GM23338 (cell line): ENCODE measurements at regions not wholly inside any gene's neighbourhood (a gene's known extent, or its start where the extent isn't known, plus 50 kb on each side); places are given as distances from the start of the nearest gene placed in this dataset.

Experiments
- ATAC-seq: fragments of 200-7000 bp; cut with Tn5 transposase; 3 replicates; pipeline ENCODE4 v1.9.1; 2020
- DNase-seq: peaks from one replicate; pipeline ENCODE4 v3.0.0-alpha.2; 2015; ENCODE audit warnings: low spot score
- H2AFZ ChIP-seq: fragments of 200-600 bp; sonication (generic); 2 replicates; pipeline ENCODE4 v1.8.0; 2016; ENCODE audit warnings: antibody characterized with exemption, mild to moderate bottlenecking, moderate library complexity
- H3F3A ChIP-seq: fragments of 200-600 bp; sonication (generic); replicated peaks from 2 replicates; pipeline ENCODE4 v1.8.0; 2017; ENCODE audit warnings: antibody characterized with exemption, mixed run types, low read depth
- H3K27ac ChIP-seq: fragments of 200-600 bp; sonication (generic); 2 replicates; pipeline ENCODE4 v1.6.1; 2016; ENCODE audit warnings: low read depth
- H3K27me3 ChIP-seq: fragments of 200-600 bp; sonication (generic); 2 replicates; pipeline ENCODE4 v1.8.0; 2016; ENCODE audit warnings: mild to moderate bottlenecking, mixed run types, moderate library complexity; ENCODE audit not compliant: insufficient read depth
- H3K36me3 ChIP-seq: fragments of 200-600 bp; sonication (generic); 2 replicates; pipeline ENCODE4 v1.8.0; 2016; ENCODE audit warnings: mild to moderate bottlenecking; ENCODE audit not compliant: insufficient read depth
- H3K4me1 ChIP-seq: fragments of 200-600 bp; sonication (generic); 2 replicates; pipeline ENCODE4 v1.8.0; 2016; ENCODE audit warnings: mild to moderate bottlenecking, moderate library complexity; ENCODE audit not compliant: insufficient read depth
- H3K4me2 ChIP-seq: fragments of 200-600 bp; sonication (generic); 2 replicates; pipeline ENCODE4 v1.7.1; 2017; ENCODE audit warnings: mixed run types
- H3K4me3 ChIP-seq: fragments of 200-600 bp; sonication (generic); 2 replicates; pipeline ENCODE4 v1.6.1; 2016; ENCODE audit warnings: mixed run types
- H3K79me2 ChIP-seq: fragments of 200-600 bp; sonication (generic); replicated peaks from 2 replicates; pipeline ENCODE4 v1.8.0; 2017; ENCODE audit warnings: mild to moderate bottlenecking; ENCODE audit not compliant: insufficient read depth
- H3K9me2 ChIP-seq: fragments of 200-600 bp; sonication (generic); 2 replicates; pipeline ENCODE4 v1.8.0; 2017; ENCODE audit not compliant: insufficient read depth
- H4K20me1 ChIP-seq: fragments of 200-600 bp; sonication (generic); replicated peaks from 2 replicates; pipeline ENCODE4 v1.8.0; 2017; ENCODE audit warnings: mild to moderate bottlenecking; ENCODE audit not compliant: insufficient read depth
- H3K27ac Mint-ChIP-seq: 2 replicates; pipeline ENCODE4 v1.8.0; 2020; ENCODE audit warnings: inconsistent platforms, mild to moderate bottlenecking, moderate library complexity, mixed read lengths
- H3K27me3 Mint-ChIP-seq: 3 replicates; pipeline ENCODE4 v1.8.0; 2022; ENCODE audit warnings: low read depth, mild to moderate bottlenecking, moderate library complexity, mixed read lengths, inconsistent platforms; ENCODE audit not compliant: insufficient read depth, poor library complexity
- H3K36me3 Mint-ChIP-seq: 3 replicates; pipeline ENCODE4 v1.8.0; 2021; ENCODE audit warnings: low read depth, mild to moderate bottlenecking, inconsistent platforms, moderate library complexity, mixed read lengths
- H3K4me1 Mint-ChIP-seq: 3 replicates; pipeline ENCODE4 v1.8.0; 2020; ENCODE audit warnings: mild to moderate bottlenecking, inconsistent platforms, mixed read lengths
- H3K4me3 Mint-ChIP-seq: 3 replicates; pipeline ENCODE4 v1.8.0; 2021; ENCODE audit warnings: moderate library complexity, mild to moderate bottlenecking, inconsistent platforms, mixed read lengths
- H3K9me3 Mint-ChIP-seq: 3 replicates; pipeline ENCODE4 v1.8.0; 2020; ENCODE audit warnings: moderate library complexity, mild to moderate bottlenecking, inconsistent platforms, mixed read lengths
- CREB1 ChIP-seq: fragments of 250-450 bp; sonication (Bioruptor Pico); IDR thresholded peaks from 2 replicates; pipeline ENCODE4 v1.5.0; 2020; ENCODE audit warnings: low read depth, mild to moderate bottlenecking, moderate library complexity
- CTCF ChIP-seq, 2 experiments: fragments of 200-600 bp in 1 of 2; sonication (generic) in 1 of 2; conservative IDR thresholded peaks; 2 replicates each; pipeline versions ENCODE4 v1.5.1 to v1.6.1; 2016 to 2017; ENCODE audit warnings: antibody characterized with exemption in 2 of 2, low read depth in 2 of 2, mild to moderate bottlenecking in 2 of 2, moderate library complexity in 1 of 2
- ETS1 ChIP-seq: IDR thresholded peaks from 2 replicates; pipeline ENCODE4 v1.6.1; 2016; ENCODE audit warnings: antibody characterized with exemption
- EZH2 ChIP-seq: fragments of 200-600 bp; sonication (generic); IDR thresholded peaks from one replicate; pipeline ENCODE4 v1.8.0; 2017; ENCODE audit warnings: antibody characterized with exemption, mild to moderate bottlenecking, low read depth; ENCODE audit not compliant: unreplicated experiment
- EZH2phosphoT487 ChIP-seq: fragments of 200-600 bp; sonication (generic); IDR thresholded peaks from one replicate; pipeline ENCODE4 v1.8.1; 2018; ENCODE audit warnings: antibody characterized with exemption; ENCODE audit not compliant: unreplicated experiment
- JUNB ChIP-seq: IDR thresholded peaks from one replicate; pipeline ENCODE4 v1.6.1; 2016; ENCODE audit warnings: antibody characterized with exemption; ENCODE audit not compliant: unreplicated experiment
- NANOG ChIP-seq: IDR thresholded peaks from 2 replicates; pipeline ENCODE4 v1.6.1; 2016; ENCODE audit warnings: antibody characterized with exemption, borderline replicate concordance
- POLR2AphosphoS5 ChIP-seq: IDR thresholded peaks from 2 replicates; pipeline ENCODE4 v1.6.1; 2016; ENCODE audit warnings: antibody characterized with exemption, low read depth
- REST ChIP-seq: IDR thresholded peaks from one replicate; pipeline ENCODE4 v1.6.1; 2018; ENCODE audit warnings: antibody characterized with exemption; ENCODE audit not compliant: unreplicated experiment
- STAT1 ChIP-seq: IDR thresholded peaks from one replicate; pipeline ENCODE4 v1.6.1; 2016; ENCODE audit warnings: antibody characterized with exemption; ENCODE audit not compliant: unreplicated experiment
- ZNF114 ChIP-seq: fragments of 250-450 bp; sonication (Bioruptor Pico); IDR thresholded peaks from 2 replicates; pipeline ENCODE4 v1.5.0; 2020; ENCODE audit warnings: mild to moderate bottlenecking, moderate library complexity
- ZNF331 ChIP-seq: fragments of 250-450 bp; sonication (Bioruptor Pico); IDR thresholded peaks from 2 replicates; pipeline ENCODE4 v1.5.0; 2020; ENCODE audit warnings: low read depth, mild to moderate bottlenecking, moderate library complexity
- ZNF462 ChIP-seq: fragments of 250-450 bp; sonication (Bioruptor Pico); IDR thresholded peaks from 2 replicates; pipeline ENCODE4 v1.5.0; 2020; ENCODE audit warnings: mild to moderate bottlenecking, moderate library complexity

GRCh38 chr15:31481142-31481541 lies 154.5 kb downstream of the KLF13 start:
- no peak overlapping the region for H3K27ac Mint-ChIP-seq
- peaks cover 4% of the 10 kb centered on the region for H3K4me1 Mint-ChIP-seq
- peaks cover 15% of the 10 kb centered on the region for H3K9me3 Mint-ChIP-seq
- H3K79me2 ChIP-seq = no peaks in the 10 kb centered on the region
- peaks cover 4% of the 10 kb centered on the region; the same call in 2 of the 3 replicates for H3K36me3 Mint-ChIP-seq
- H3K4me3 ChIP-seq = no peak overlapping the region
- no peaks in the 10 kb centered on the region for H3K4me1 ChIP-seq
- DNase-seq (no peak), ATAC-seq (no peak)
- H2AFZ ChIP-seq = no peak overlapping the region
- no peak for TF ChIP-seq CREB1 (CRISPR knock-in tag)
- TF ChIP-seq EZH2 = no peak
- TF ChIP-seq REST = no peak
- no peak for TF ChIP-seq CTCF (conservative IDR thresholded peaks at IDR 0.05; ENCODE audit: low read depth in 2 of 2)
- TF ChIP-seq ZNF462 (CRISPR knock-in tag) = no peak
- TF ChIP-seq EZH2phosphoT487 = no peak
- no peak for TF ChIP-seq JUNB
- no peak for TF ChIP-seq POLR2AphosphoS5
- TF ChIP-seq ZNF114 (CRISPR knock-in tag) = no peak
- no peak for TF ChIP-seq STAT1
- no peak for TF ChIP-seq ZNF331
- no peak for TF ChIP-seq NANOG
- no peak for TF ChIP-seq ETS1
- no peak overlapping the region for H3K4me2 ChIP-seq
- no peaks in the 10 kb centered on the region for H3K36me3 ChIP-seq
- H3F3A ChIP-seq = 0 out of 2 replicates have a peak, but pooled peaks cover 4% of the 10 kb centered on the region
- H4K20me1 ChIP-seq = no peaks in the 10 kb centered on the region
- H3K9me2 ChIP-seq = no peaks in the 10 kb centered on the region
- no peak overlapping the region for H3K27ac ChIP-seq
- H3K4me3 Mint-ChIP-seq = no peak overlapping the region
- H3K27me3 ChIP-seq = peaks cover 49% of the 10 kb centered on the region
- H3K27me3 Mint-ChIP-seq = peaks cover 35% of the 10 kb centered on the region
